GM19043 (cell line): ENCODE measurements at regions not wholly inside any gene's neighbourhood (a gene's known extent, or its start where the extent isn't known, plus 50 kb on each side); places are given as distances from the start of the nearest gene placed in this dataset.
"Not testable (repeated sequence)": the region's sequence is repeated elsewhere in the genome, so short reads cannot be mapped to it uniquely, and the experiment has no call there.

Experiments
- ATAC-seq: cut with Tn5 transposase; IDR thresholded peaks from one replicate; pipeline ENCODE4 v1.9.1; 2021; ENCODE audit warnings: low read depth; ENCODE audit not compliant: unreplicated experiment

GRCh38 chr3:170670504-170670903, 84.6 kb upstream of the SLC7A14 start:
- ATAC-seq = no peak

GRCh38 chr3:170662986-170663385, 77.1 kb upstream of the SLC7A14 start:
- not testable (repeated sequence) for ATAC-seq

- ATAC-seq = no peak
Measured at GRCh38 chr3:170660139-170660538, 74.3 kb upstream of the SLC7A14 start.

GRCh38 chr3:170657312-170657711, 71.4 kb upstream of the SLC7A14 start:
- no peak for ATAC-seq

- ATAC-seq = no peak
Measured at GRCh38 chr3:170656284-170656683, 70.4 kb upstream of the SLC7A14 start.

GRCh38 chr3:170653801-170654200, 67.9 kb upstream of the SLC7A14 start:
- no peak for ATAC-seq

GRCh38 chr3:170651260-170651845, 65.5 kb upstream of the SLC7A14 start:
- no peak for ATAC-seq

- not testable (repeated sequence) for ATAC-seq
Measured at GRCh38 chr3:170650557-170650956, 64.7 kb upstream of the SLC7A14 start.

- ATAC-seq = no peak
Measured at GRCh38 chr3:170644711-170645110, 58.8 kb upstream of the SLC7A14 start.

GRCh38 chr3:170643831-170644230, 58.0 kb upstream of the SLC7A14 start:
- ATAC-seq = no peak

GRCh38 chr3:170642882-170643601, 57.2 kb upstream of the SLC7A14 start:
- no peak for ATAC-seq

- ATAC-seq = no peak
Measured at GRCh38 chr3:170641510-170642236, 55.8 kb upstream of the SLC7A14 start.

GRCh38 chr3:170640737-170641171, 54.9 kb upstream of the SLC7A14 start:
- no peak for ATAC-seq

GRCh38 chr3:170638988-170639387, 53.1 kb upstream of the SLC7A14 start:
- no peak for ATAC-seq

GRCh38 chr3:170637306-170637705, 51.4 kb upstream of the SLC7A14 start:
- ATAC-seq = no peak

GRCh38 chr3:170636400-170636973, 50.6 kb upstream of the SLC7A14 start:
- ATAC-seq = no peak
